ENCODE measurements at regions not wholly inside any gene's neighbourhood (a gene's known extent, or its start where the extent isn't known, plus 50 kb on each side); places are given as distances from the start of the nearest gene placed in this dataset.

DNA sequence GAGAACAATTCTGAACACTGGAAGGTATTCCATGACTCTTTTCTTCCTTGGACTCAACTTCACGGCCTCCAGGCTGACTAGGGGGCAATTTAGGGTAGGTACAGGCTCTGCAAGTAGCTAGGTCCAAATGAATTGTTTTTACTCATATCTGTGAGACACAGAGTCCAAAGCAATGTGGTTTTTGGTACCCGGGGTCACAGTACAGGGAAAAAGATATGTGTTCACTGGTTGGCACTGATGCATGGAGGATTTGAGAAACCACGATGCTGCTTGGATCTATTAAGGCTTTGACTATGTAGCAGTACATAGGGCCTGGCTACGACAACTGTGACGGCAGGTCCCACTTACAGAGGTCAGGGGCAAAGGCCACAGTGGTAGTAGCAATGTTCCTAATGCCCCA lies 200.6 kb downstream of the DUSP10 start:
- CTCF ChIA-PET (ENCODE audit: low intra/inter-chr PET ratio, low total read pairs): no interaction called here
- BruUV-seq (replicated peaks): no TSS peak
- Histone ChIP-seq H3K9me3 (ENCODE audit: low read length) (no peaks in the 10 kb centered on the region), H3K27me3 (ENCODE audit: control insufficient read depth in 1 of 2, insufficient read depth in 2 of 2, low read length in 2 of 2) (no peaks in the 10 kb centered on the region), H3K36me3 (replicated peaks in 1 of 2; ENCODE audit: control insufficient read depth in 1 of 2, insufficient read depth in 2 of 2, low read length in 2 of 2) (no peaks in the 10 kb centered on the region), H2AFZ (ENCODE audit: low read length) (no peak overlapping the region), H4K20me1 (ENCODE audit: insufficient read depth, low read length) (no peaks in the 10 kb centered on the region), H3K27ac (ENCODE audit: extremely low read length, insufficient read depth, low read length) (no peak overlapping the region), H3K9ac (ENCODE audit: insufficient read depth, low read depth, low read length) (no peak overlapping the region), H3K4me3 (replicated peaks in 1 of 3; ENCODE audit: insufficient read depth in 1 of 3, low read depth in 2 of 3, low read length in 3 of 3) (no peak overlapping the region), H3K79me2 (ENCODE audit: insufficient read depth, low read length) (no peaks in the 10 kb centered on the region), H3K4me2 (ENCODE audit: low read depth, low read length) (no peak overlapping the region), H3K4me1 (ENCODE audit: insufficient read depth, low read length) (no peaks in the 10 kb centered on the region)
- POLR2A ChIA-PET: no interaction called here
- no peak for DNase-seq (ENCODE audit: low spot score)
- ATAC-seq: no peak
- no peak for FAIRE-seq
- in situ Hi-C loops (cut with HindIII; ENCODE audit: extremely low pct_ligation_motif_present, low pct_unique_long_range_greater_than_20kb) (loop anchor here (10.0 kb wide), 1 partner anchor 474 kb away; no protein-coding TSS in a partner anchor), intact Hi-C loops (cut with micrococcal nuclease; ENCODE audit: unreplicated experiment) (loop anchor here (10.0 kb wide), 1 partner anchor 204 kb away; the partner anchor contains the start of gene DUSP10)
- 10% methylated on average over 5 of the region's 5 CpGs for WGBS (ENCODE audit: low lambda C conversion rate)
- no peak for TF ChIP-seq RBM39 (IDR thresholded peaks at IDR 0.05; ENCODE audit: low read depth, low read length, poor library complexity, severe bottlenecking)
- TF ChIP-seq CCAR2 (optimal IDR thresholded peaks at IDR 0.05; ENCODE audit: low read depth, low read length): no peak
- no peak for TF ChIP-seq SNAPC2 (CRISPR knock-in tag; IDR thresholded peaks at IDR 0.05)
- no peak for TF ChIP-seq FOSL1 (CRISPR knock-in tag; IDR thresholded peaks at IDR 0.05; ENCODE audit: borderline replicate concordance)
- TF ChIP-seq ZNF687 (CRISPR knock-in tag; IDR thresholded peaks at IDR 0.05): no peak
- TF ChIP-seq SRSF1 (optimal IDR thresholded peaks at IDR 0.05; ENCODE audit: low read depth, low read length): no peak
- TF ChIP-seq, protein P1, sequence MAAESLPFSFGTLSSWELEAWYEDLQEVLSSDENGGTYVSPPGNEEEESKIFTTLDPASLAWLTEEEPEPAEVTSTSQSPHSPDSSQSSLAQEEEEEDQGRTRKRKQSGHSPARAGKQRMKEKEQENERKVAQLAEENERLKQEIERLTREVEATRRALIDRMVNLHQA (CRISPR knock-in tag; IDR thresholded peaks at IDR 0.05): no peak
- no peak for TF ChIP-seq ZNF616 (CRISPR knock-in tag; IDR thresholded peaks at IDR 0.05; ENCODE audit: low read depth)
- TF ChIP-seq JUN (CRISPR knock-in tag; IDR thresholded peaks at IDR 0.05): no peak
- no peak for TF ChIP-seq ZBTB4 (CRISPR knock-in tag; IDR thresholded peaks at IDR 0.05; ENCODE audit: borderline replicate concordance)
- no peak for TF ChIP-seq ZNF138 (CRISPR knock-in tag; IDR thresholded peaks at IDR 0.05; ENCODE audit: low read depth)
- no peak for TF ChIP-seq SRY (CRISPR knock-in tag; IDR thresholded peaks at IDR 0.05)
- TF ChIP-seq ZNF556 (CRISPR knock-in tag; IDR thresholded peaks at IDR 0.05; ENCODE audit: borderline replicate concordance): no peak
- no peak for TF ChIP-seq CHD2 (IDR thresholded peaks at IDR 0.05; ENCODE audit: low read depth, low read length)
- TF ChIP-seq, protein P2, sequence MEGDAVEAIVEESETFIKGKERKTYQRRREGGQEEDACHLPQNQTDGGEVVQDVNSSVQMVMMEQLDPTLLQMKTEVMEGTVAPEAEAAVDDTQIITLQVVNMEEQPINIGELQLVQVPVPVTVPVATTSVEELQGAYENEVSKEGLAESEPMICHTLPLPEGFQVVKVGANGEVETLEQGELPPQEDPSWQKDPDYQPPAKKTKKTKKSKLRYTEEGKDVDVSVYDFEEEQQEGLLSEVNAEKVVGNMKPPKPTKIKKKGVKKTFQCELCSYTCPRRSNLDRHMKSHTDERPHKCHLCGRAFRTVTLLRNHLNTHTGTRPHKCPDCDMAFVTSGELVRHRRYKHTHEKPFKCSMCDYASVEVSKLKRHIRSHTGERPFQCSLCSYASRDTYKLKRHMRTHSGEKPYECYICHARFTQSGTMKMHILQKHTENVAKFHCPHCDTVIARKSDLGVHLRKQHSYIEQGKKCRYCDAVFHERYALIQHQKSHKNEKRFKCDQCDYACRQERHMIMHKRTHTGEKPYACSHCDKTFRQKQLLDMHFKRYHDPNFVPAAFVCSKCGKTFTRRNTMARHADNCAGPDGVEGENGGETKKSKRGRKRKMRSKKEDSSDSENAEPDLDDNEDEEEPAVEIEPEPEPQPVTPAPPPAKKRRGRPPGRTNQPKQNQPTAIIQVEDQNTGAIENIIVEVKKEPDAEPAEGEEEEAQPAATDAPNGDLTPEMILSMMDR (CRISPR knock-in tag; IDR thresholded peaks at IDR 0.05): no peak

All from HepG2 (cell line).